NCI-H2081 (cell line): ENCODE measurements at regions not wholly inside any gene's neighbourhood (a gene's known extent, or its start where the extent isn't known, plus 50 kb on each side); places are given as distances from the start of the nearest gene placed in this dataset.
A peak's percentile ranks its signal among the peaks of the same experiment; 100 is the strongest.

ENCODE experiments used
- DNase-seq, 2 experiments: peaks; one replicate each; lab custom pipeline; 2025; lab: John Stamatoyannopoulos, UW

- no peak for DNase-seq
Measured at GRCh38 chrX:10288373-10288975, 131.7 kb downstream of the CLCN4 start.

DNA sequence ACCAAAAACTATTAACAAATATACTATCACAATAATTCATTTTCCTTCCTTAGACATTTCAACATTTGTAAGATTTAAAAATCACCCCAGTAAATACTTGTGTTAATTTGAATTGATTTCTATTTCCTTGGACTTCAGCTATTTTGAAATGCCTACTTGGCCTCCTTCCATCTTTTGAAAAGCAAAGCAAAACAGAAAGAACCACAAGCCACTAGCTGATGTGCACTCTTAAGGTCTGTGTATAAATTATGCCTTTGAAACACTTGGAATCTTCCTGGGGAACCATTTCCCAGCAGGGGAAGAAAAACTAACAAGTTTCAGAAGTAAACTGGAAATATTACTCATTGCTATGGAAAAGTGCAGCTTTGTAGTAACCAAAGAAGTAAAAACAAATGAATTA, 139.8 kb downstream of the CLCN4 start:
- no peak for DNase-seq

GRCh38 chrX:10310511-10310910, 153.7 kb downstream of the CLCN4 start:
- no peak for DNase-seq

GRCh38 chrX:10314530-10315104, 157.8 kb downstream of the CLCN4 start:
- peak in 1 of 2 experiments; percentile 12 for DNase-seq

DNA sequence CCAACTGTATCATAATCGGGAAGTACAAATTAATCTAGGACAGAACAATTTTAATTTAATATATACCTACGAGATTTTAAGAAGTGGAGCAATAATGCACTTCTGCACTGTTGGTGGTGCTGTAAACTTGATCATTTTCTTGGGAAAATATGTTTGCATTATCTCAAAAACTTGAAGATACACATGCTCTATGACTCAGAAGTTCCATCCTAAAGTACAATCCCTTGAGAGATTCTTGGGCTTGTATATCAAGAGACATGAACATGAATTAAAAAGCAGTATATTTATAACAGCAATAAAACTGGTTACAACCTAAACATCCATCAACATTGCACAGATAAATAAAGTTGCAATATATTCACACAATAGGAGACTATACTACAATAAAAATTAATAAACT, 168.8 kb downstream of the CLCN4 start:
- DNase-seq: no peak

DNA sequence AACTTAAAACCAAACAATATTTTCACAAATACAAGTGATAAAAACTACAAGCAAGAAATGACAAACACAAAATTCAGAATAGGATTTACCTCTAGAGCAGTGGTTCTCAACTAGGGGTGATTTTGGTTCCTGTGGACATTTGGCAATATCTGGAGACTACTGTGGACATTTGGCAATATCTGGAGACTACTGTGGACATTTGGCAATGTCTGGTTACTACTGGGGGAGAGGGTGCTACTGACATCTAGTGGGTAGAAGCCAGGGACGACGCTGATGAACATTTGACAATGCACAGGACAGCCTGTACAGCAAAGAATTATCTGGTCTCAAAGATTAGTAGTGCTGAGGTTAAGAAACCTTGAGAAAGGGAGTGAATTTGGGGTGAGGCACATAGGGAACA, 169.8 kb downstream of the CLCN4 start:
- peak; percentile 11 to 19 for DNase-seq

DNA sequence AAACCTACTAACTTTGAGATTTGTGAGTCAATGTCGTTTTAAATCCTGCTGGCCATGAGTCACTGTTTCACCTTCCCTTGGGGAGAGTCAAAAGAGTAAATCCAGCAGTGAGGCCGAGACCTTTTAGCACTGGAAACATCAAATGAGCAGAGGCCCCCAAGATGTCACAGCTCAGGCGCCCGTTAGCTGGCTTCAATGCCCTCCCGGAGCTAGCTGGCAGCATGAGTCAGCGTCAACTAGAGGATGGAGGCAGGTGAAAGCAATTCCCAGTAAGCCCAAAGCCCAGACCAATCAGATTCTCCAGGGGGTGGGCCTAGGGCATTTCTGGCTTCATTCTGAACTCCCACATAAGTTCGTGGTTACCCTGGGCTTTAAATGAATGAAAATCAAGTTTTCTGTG, 170.9 kb downstream of the CLCN4 start:
- DNase-seq: no peak

GRCh38 chrX:10329984-10330383, 173.2 kb downstream of the CLCN4 start:
- DNase-seq: no peak

DNA sequence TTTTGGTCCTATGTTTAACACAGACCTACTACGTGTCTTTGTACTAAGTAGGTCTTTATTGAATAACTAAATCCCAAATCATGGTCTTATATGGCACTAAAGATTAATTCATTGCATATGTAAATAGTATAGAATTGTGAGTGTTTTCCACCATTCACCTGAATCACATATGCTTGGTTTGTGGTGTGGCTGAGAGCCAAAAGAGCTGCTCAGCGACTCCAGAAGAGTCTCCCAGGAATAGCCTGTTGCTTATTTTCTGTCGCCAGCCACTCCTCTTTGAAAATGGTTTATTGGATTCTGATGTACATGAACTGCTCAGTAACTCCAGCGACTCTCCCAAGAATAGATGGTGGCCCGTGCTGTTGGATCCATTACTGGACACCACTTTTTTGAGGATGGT, 184.5 kb downstream of the CLCN4 start:
- DNase-seq: no peak

DNA sequence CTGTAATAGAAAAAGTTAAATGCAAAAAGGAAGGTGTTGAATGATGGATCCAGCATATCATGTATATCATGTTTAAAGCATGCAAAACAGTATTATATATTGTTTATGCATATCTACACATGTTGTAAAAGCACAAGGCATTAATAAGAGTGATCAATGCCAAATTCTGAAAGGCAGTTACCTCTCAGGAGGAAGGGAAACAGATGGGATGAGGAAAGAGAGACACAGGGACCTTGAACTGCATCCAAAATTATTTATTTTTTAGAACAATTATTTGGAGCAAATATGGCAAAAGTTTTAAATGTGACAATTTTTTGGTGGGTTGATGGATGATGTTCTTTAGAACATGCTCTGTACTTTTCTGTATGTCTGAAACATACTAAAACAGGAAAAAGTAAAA, 193.4 kb downstream of the CLCN4 start:
- DNase-seq: no peak

GRCh38 chrX:10350981-10351380, 194.2 kb downstream of the CLCN4 start:
- DNase-seq: no peak

- DNase-seq: no peak
Measured at GRCh38 chrX:10352536-10352935, 195.8 kb downstream of the CLCN4 start.

DNA sequence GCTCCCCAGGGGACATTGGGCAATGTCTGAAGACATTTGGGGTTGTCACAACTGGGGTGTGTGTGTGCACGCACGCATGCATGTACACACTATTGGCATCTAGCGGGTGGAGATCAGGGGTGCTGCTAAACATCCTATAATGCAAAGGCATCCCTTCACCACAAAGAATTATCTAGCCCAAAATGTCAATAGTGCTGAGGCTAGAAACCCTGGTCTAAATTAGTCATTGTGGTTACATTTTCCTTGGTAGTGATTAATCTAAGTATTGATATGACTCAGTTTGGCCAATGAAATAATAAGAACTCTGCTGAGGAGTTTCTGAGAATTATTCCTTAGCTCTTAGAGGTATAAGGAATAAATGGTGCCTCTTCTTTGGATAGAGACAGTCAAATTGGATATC, 200.2 kb downstream of the CLCN4 start:
- no peak for DNase-seq

GRCh38 chrX:10358958-10359357, 202.2 kb downstream of the CLCN4 start:
- DNase-seq: no peak

DNA sequence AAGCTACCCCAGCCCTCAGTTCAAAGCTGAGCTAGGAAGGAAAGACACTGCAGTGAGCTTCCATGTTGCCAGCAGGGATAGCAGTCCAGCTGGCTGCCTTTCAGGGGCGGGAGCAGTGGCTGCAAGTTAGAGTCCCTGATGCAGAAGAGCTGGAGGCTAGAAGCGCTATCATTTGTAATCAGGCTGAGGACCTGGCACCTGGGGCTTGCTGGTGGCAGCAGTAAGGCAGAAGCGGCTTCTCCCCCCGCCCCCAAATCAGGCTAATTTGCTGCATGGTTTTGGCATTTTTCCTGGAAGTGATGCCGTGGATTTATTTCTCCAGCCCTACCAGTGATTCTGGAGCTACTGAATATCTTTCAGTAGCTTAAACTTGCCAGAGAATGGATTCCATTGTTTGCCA, 203.3 kb downstream of the CLCN4 start:
- DNase-seq: peak; percentile 7 to 45

GRCh38 chrX:10365532-10366265, 208.9 kb downstream of the CLCN4 start:
- no peak for DNase-seq

- no peak for DNase-seq
Measured at GRCh38 chrX:10367406-10367805, 210.6 kb downstream of the CLCN4 start.

GRCh38 chrX:10370976-10371375, 214.2 kb downstream of the CLCN4 start:
- DNase-seq: no peak

DNA sequence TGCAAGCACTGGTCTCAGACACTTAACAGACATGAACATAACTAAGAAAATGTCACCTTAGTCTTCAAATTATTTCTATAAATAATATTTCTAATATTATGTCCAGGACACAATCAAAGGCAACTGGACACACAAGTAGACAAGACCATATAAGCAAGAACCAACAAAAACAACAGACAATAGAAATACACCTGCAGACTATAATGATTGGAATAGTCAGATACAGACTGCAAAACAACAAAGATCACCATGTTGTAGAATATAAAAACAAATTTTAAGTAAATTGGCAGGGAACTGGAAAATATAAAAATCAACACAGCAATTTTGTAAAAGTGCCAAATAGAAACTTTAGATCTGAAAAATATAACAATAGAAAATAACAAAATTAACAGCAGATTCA, 220.7 kb downstream of the CLCN4 start:
- no peak for DNase-seq

- DNase-seq: no peak
Measured at GRCh38 chrX:10379878-10380277, 223.1 kb downstream of the CLCN4 start.

GRCh38 chrX:10380300-10380699, 223.5 kb downstream of the CLCN4 start:
- no peak for DNase-seq

DNA sequence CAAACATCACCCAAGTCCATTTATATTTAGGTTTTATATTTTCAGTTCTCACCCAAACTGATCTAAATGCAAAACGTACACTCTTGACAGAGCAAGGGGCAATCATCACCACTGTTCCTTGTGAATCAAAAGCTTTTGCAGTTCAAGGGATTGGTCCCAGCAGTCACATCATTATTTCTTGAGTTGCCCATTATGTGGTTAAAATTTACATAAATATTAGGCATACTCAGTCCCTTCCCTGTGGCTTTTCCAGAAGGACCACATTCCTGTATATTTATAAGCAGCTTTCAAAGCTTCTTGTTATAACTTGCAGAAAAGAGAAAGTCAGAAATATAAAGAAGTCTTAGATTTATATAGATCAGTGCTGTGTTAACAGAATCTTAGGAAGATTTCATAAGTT, 224.4 kb downstream of the CLCN4 start:
- DNase-seq: no peak

DNA sequence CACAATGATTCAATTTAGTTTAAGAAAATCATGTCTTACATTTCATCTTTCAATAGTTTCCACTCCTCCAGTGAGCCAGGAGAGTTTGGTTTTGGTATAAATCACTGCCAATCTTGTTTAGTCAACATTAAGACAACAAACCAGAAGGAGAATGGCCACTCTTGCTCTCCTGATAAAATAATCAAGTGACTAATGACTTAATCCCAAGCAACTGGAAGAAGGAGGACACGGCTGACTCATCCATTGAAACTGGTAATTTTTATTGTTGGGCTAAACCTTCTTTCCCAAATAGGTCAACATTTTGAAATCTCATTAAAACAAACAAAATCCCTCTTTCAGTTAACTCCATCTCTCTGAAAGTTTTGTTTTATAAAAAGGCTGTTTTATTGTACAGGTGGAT, 230.2 kb downstream of the CLCN4 start:
- no peak for DNase-seq

DNA sequence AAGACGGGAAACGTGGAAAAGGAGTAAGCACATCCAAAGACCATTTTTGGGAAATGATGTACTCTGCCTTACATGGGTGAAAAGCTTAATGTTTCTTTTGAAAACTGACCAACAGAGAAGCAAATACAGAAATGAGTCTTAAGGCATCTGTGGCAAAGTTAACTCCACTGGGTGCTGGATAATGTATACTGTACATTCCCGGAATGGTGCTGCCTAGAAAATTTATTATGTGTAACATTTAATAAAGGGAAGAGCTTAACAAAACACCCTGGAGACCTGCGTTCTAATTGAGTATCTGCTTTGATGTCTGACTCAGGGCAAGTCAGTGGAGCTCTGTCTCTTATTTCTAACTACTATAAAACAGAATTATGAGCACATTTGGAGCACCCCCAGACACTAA, 230.2 kb downstream of the MID1 start:
- no peak for DNase-seq
